GM12892 (cell line): ENCODE measurements at regions not wholly inside any gene's neighbourhood (a gene's known extent, or its start where the extent isn't known, plus 50 kb on each side); places are given as distances from the start of the nearest gene placed in this dataset.

ENCODE experiments used
- POLR2A ChIP-seq: IDR thresholded peaks from 2 replicates; pipeline ENCODE4 v1.6.1; 2011; ENCODE audit warnings: low read depth, low read length, control low read depth
- POLR2AphosphoS5 ChIP-seq: IDR thresholded peaks from 2 replicates; pipeline ENCODE4 v1.6.1; 2011; ENCODE audit warnings: low read depth, low read length, control low read depth
- TAF1 ChIP-seq: IDR thresholded peaks from 2 replicates; pipeline ENCODE4 v1.6.1; 2011; ENCODE audit warnings: low read depth, mild to moderate bottlenecking, control low read depth, low read length, borderline replicate concordance

DNA sequence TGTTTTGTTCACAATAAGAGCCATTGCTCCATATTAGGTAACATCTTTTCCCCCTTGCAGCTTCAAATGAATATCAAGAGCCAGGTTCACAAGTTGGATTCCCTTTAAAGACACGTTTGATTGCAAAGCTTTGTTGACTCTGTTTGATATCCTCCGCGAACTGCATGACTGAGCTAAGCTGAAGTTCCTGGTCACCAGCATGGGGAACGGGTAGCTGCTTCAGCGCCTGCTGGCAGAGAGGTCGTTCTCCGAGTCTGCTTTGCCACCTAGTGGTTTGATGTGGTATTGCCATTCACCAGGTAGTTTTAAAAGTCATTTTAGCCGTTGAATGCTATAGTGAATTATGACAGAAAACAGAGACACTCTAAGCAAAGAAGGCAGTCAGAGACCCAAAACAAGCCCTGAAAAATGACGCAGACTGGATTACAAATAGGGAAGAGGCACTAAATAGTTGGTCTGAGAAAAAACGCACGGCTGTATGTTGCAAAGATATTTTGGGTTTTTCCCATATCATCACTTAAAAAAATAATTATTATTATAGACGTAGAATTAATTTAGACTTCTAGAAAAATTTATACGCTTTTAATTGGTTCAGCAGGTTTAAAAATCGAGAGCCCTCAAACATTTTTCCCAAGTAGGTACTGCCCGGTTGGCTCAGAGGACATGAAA is 193.5 kb upstream of the FMN2 start:
- TF ChIP-seq POLR2A (no peak), TAF1 (no peak), POLR2AphosphoS5 (no peak)
